MCF 10A (cell line): ENCODE measurements at regions not wholly inside any gene's neighbourhood (a gene's known extent, or its start where the extent isn't known, plus 50 kb on each side); places are given as distances from the start of the nearest gene placed in this dataset.
"Not testable (repeated sequence)": the region's sequence is repeated elsewhere in the genome, so short reads cannot be mapped to it uniquely, and the experiment has no call there.

ENCODE experiments used
- BruUV-seq: library from RNA; stranded (reverse); fragments of 400-500 nt; replicated peaks from 2 replicates; lab custom pipeline; 2021; lab: Mats Ljungman, UMichigan
- CTCF ChIA-PET: fragments of 300-600 bp; sonication (Branson Sonifier 250); formaldehyde crosslinking; extraction: SDS; loops from one replicate; lab custom pipeline; 2021; ENCODE audit warnings: antibody characterized with exemption, inconsistent platforms; lab: Yijun Ruan, JAX
- POLR2A ChIA-PET: fragments of 300-600, 350-650 bp; sonication (Branson Sonifier 250); formaldehyde crosslinking; extraction: SDS; loops from one replicate; lab custom pipeline; 2020; ENCODE audit warnings: antibody characterized with exemption, inconsistent platforms; lab: Yijun Ruan, JAX
- DNase-seq: peaks from one replicate; pipeline ENCODE4 v3.0.0-alpha.2; 2018; ENCODE audit not compliant: unreplicated experiment
- H3K27ac Mint-ChIP-seq: one replicate; pipeline ENCODE4 v1.8.0; 2022; ENCODE audit warnings: mild to moderate bottlenecking, low read depth, mixed read lengths; ENCODE audit not compliant: unreplicated experiment
- H3K27me3 Mint-ChIP-seq: one replicate; pipeline ENCODE4 v1.8.0; 2022; ENCODE audit warnings: mixed read lengths; ENCODE audit not compliant: insufficient read depth, unreplicated experiment
- H3K36me3 Mint-ChIP-seq: one replicate; pipeline ENCODE4 v1.8.0; 2022; ENCODE audit warnings: mild to moderate bottlenecking, moderate library complexity, mixed read lengths; ENCODE audit not compliant: insufficient read depth, unreplicated experiment
- H3K4me1 Mint-ChIP-seq: one replicate; pipeline ENCODE4 v1.8.0; 2022; ENCODE audit warnings: mixed read lengths; ENCODE audit not compliant: insufficient read depth, unreplicated experiment
- H3K4me3 Mint-ChIP-seq: one replicate; pipeline ENCODE4 v1.8.0; 2022; ENCODE audit warnings: mild to moderate bottlenecking, moderate library complexity, mixed read lengths; ENCODE audit not compliant: unreplicated experiment
- H3K9me3 Mint-ChIP-seq: one replicate; pipeline ENCODE4 v1.8.0; 2022; ENCODE audit warnings: mixed read lengths; ENCODE audit not compliant: unreplicated experiment
- intact Hi-C: fragments of 100-400 bp; cut with micrococcal nuclease; formaldehyde crosslinking; loops from 2 replicates; pipeline ENCODE4 v1.14.1; 2022
- TF ChIP-seq, protein P1 (sequence below): fragments of 200-600 bp; IDR thresholded peaks from one replicate; pipeline ENCODE4 v1.8.0; 2022; ENCODE audit warnings: antibody characterized with exemption, mild to moderate bottlenecking; ENCODE audit not compliant: unreplicated experiment

DNA sequence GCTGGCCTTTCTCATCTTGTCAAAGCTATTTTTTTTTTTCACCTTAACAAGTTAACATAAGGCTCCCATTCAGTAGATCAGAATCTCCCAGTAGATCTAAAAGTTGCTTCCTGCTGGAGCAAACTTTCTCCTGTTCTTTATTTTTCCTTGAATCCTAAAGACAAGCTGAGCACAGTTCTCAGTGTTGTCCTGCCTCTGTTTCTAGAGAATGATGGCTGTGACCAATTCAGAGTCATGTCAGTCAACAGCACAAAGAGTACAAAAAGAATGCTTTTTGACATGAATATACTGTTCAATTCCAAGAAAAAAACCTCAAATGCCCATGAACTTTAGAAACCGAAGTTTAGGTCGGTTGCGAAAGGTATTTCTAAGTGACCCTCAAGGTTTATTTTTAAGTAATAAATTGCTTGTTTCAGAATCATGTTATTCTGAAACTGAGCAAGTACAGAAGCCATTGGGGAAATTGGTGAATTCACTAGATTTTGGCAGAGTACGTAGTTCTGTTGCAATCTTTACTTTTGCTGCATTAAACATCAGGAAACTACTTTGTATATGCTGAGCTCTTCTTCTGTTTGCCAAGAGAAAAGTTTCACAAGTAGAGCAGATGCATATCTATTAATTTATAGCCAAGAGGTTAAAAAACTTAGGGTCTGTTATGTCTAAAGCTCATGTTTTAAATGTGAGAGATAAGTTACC is 161.7 kb upstream of the RPS23 start:
- Mint-ChIP-seq H3K27ac (no peak overlapping the region), H3K9me3 (no peaks in the 10 kb centered on the region), H3K4me1 (no peaks in the 10 kb centered on the region), H3K36me3 (no peaks in the 10 kb centered on the region), H3K27me3 (no peaks in the 10 kb centered on the region), H3K4me3 (no peak overlapping the region)
- no TSS peak for BruUV-seq
- ChIA-PET CTCF (interaction anchor here (1.2 kb wide), 1 partner anchor 128 kb away, joined by 3 read pairs; no protein-coding TSS in a partner anchor), POLR2A (no interaction called here)
- no peak for DNase-seq
- intact Hi-C loops = no loop called here
- TF ChIP-seq, protein P1, sequence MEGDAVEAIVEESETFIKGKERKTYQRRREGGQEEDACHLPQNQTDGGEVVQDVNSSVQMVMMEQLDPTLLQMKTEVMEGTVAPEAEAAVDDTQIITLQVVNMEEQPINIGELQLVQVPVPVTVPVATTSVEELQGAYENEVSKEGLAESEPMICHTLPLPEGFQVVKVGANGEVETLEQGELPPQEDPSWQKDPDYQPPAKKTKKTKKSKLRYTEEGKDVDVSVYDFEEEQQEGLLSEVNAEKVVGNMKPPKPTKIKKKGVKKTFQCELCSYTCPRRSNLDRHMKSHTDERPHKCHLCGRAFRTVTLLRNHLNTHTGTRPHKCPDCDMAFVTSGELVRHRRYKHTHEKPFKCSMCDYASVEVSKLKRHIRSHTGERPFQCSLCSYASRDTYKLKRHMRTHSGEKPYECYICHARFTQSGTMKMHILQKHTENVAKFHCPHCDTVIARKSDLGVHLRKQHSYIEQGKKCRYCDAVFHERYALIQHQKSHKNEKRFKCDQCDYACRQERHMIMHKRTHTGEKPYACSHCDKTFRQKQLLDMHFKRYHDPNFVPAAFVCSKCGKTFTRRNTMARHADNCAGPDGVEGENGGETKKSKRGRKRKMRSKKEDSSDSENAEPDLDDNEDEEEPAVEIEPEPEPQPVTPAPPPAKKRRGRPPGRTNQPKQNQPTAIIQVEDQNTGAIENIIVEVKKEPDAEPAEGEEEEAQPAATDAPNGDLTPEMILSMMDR = no peak

DNA sequence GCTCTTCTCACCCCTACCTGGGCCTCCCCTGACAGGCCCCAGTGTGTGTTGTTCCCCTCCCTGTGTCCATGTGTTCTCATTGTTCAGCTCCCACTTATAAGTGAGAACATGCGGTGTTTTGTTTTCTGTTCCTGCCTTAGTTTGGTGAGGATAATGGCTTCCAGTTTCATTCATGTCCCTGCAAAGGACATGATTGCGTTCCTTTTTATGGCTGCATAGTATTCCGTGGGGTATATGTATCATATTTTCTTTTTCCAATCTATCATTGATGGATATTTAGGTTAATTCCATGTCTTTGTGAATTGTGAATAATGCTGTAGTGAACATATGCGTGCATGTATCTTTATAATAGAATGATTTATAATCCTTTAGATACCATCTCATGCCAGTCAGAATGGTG is 159.4 kb upstream of the RPS23 start:
- DNase-seq, H3K9me3 Mint-ChIP-seq, H3K4me3 Mint-ChIP-seq, H3K4me1 Mint-ChIP-seq, intact Hi-C loops, BruUV-seq, POLR2A ChIA-PET, H3K36me3 Mint-ChIP-seq, H3K27me3 Mint-ChIP-seq, H3K27ac Mint-ChIP-seq: not testable (repeated sequence)
- CTCF ChIA-PET = interaction anchor here (0.5 to 0.6 kb wide), 3 partner anchors 126 to 1170 kb away, joined by 3 to 4 read pairs (median 3); no protein-coding TSS in a partner anchor

DNA sequence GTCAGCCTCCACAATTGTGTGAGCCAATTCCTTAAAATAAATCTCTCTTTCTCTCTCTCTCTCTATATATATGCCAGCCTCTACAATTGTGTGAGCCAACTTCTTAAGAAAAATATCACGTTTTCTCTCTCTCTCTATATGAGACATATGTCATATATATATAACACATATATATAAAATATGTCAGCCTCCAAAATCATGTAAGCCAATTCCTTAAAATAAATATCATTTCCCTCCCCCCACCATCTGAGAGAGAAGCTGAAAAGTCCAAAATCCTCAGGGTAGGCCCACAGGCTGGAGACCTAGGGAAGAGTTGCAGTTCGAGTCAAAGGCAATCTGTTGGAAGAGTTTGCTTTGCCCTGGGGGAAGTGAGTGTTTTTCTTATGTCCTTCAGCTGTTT is 158.1 kb upstream of the RPS23 start:
- Mint-ChIP-seq H3K36me3 (no peaks in the 10 kb centered on the region), H3K4me1 (no peaks in the 10 kb centered on the region), H3K27me3 (no peaks in the 10 kb centered on the region), H3K9me3 (peaks cover 7% of the 10 kb centered on the region), H3K4me3 (no peak overlapping the region), H3K27ac (no peak overlapping the region)
- DNase-seq = no peak
- intact Hi-C loops = no loop called here
- BruUV-seq = no TSS peak
- TF ChIP-seq, protein P1 = no peak
- POLR2A ChIA-PET = no interaction called here
- CTCF ChIA-PET = interaction anchor here (0.6 kb wide), 1 partner anchor 164 kb away, joined by 3 read pairs; no protein-coding TSS in a partner anchor

DNA sequence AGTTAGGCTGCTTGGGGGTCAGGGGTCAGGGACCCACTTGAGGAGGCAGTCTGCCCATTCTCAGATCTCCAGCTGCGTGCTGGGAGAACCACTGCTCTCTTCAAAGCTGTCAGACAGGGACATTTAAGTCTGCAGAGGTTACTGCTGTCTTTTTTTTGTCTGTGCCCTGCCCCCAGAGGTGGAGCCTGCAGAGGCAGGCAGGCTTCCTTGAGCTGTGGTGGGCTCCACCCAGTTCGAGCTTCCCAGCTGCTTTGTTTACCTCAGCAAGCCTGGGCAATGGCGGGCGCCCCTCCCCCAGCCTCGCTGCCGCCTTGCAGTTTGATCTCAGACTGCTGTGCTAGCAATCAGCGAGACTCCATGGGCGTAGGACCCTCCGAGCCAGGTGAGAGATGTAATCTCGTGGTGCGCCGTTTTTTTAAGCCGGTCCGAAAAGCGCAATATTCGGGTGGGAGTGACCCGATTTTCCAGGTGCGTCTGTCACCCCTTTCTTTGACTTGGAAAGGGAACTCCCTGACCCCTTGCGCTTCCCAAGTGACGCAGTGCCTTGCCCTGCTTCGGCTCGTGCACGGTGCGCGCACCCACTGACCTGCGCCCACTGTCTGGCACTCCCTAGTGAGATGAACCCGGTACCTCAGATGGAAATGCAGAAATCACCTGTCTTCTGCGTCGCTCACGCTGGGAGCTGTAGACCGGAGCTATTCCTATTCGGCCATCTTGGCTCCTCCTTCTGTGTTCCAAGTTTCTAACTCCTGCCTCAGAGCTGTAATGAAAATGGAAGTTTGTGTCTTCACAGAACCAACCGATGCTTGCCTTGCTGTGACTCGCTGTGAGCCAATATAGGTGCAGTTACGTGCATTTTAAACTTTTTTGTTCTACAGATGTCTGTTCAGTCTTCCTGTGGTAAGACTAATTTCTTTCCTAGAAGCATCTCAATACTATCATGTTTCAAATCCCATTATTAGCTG is 156.8 kb upstream of the RPS23 start:
- POLR2A ChIA-PET, CTCF ChIA-PET, H3K27me3 Mint-ChIP-seq, H3K4me3 Mint-ChIP-seq, H3K4me1 Mint-ChIP-seq, H3K36me3 Mint-ChIP-seq, H3K27ac Mint-ChIP-seq, DNase-seq, BruUV-seq, H3K9me3 Mint-ChIP-seq, intact Hi-C loops: not testable (repeated sequence)
